HG02973 (cell line): ENCODE measurements at regions not wholly inside any gene's neighbourhood (a gene's known extent, or its start where the extent isn't known, plus 50 kb on each side); places are given as distances from the start of the nearest gene placed in this dataset.
"Not testable (repeated sequence)": the region's sequence is repeated elsewhere in the genome, so short reads cannot be mapped to it uniquely, and the experiment has no call there.

Experiments used
- ATAC-seq: cut with Tn5 transposase; IDR thresholded peaks from one replicate; pipeline ENCODE4 v1.9.1; 2021; ENCODE audit warnings: moderate library complexity; ENCODE audit not compliant: unreplicated experiment

- no peak for ATAC-seq
Observed at GRCh38 chr7:46945328-46945727, 636.6 kb downstream of the TNS3 start.

GRCh38 chr7:46943996-46944395 lies 637.9 kb downstream of the TNS3 start:
- ATAC-seq = no peak

GRCh38 chr7:46942574-46942973 lies 639.3 kb downstream of the TNS3 start:
- no peak for ATAC-seq

GRCh38 chr7:46940178-46940577 lies 641.7 kb downstream of the TNS3 start:
- ATAC-seq = no peak

GRCh38 chr7:46939558-46939957 lies 642.4 kb downstream of the TNS3 start:
- ATAC-seq = no peak

- no peak for ATAC-seq
Observed at GRCh38 chr7:46939089-46939488, 642.8 kb downstream of the TNS3 start.

- ATAC-seq = no peak
Observed at GRCh38 chr7:46937826-46938225, 644.1 kb downstream of the TNS3 start.

GRCh38 chr7:46934198-46934825 lies 647.6 kb downstream of the TNS3 start:
- no peak for ATAC-seq

- no peak for ATAC-seq
Observed at GRCh38 chr7:46933596-46933995, 648.3 kb downstream of the TNS3 start.

GRCh38 chr7:46932676-46933424 lies 649.1 kb downstream of the TNS3 start:
- ATAC-seq = no peak

GRCh38 chr7:46932306-46932675 lies 649.6 kb downstream of the TNS3 start:
- ATAC-seq = no peak

- no peak for ATAC-seq
Observed at GRCh38 chr7:46930366-46930765, 651.5 kb downstream of the TNS3 start.

- no peak for ATAC-seq
Observed at GRCh38 chr7:46929359-46929758, 652.6 kb downstream of the TNS3 start.

- ATAC-seq = no peak
Observed at GRCh38 chr7:46928719-46929118, 653.2 kb downstream of the TNS3 start.

GRCh38 chr7:46927131-46927810 lies 654.6 kb downstream of the TNS3 start:
- no peak for ATAC-seq

GRCh38 chr7:46916581-46916980 lies 665.3 kb downstream of the TNS3 start:
- ATAC-seq = no peak

GRCh38 chr7:46912692-46913091 lies 669.2 kb downstream of the TNS3 start:
- no peak for ATAC-seq

GRCh38 chr7:46909601-46910051 lies 672.3 kb downstream of the TNS3 start:
- no peak for ATAC-seq

- ATAC-seq = no peak
Observed at GRCh38 chr7:46908770-46909169, 673.1 kb downstream of the TNS3 start.

- ATAC-seq = not testable (repeated sequence)
Observed at GRCh38 chr7:46904523-46904922, 677.4 kb downstream of the TNS3 start.

GRCh38 chr7:46902463-46902862 lies 679.4 kb downstream of the TNS3 start:
- ATAC-seq = no peak
